RPMI8226 (cell line): ENCODE measurements at regions not wholly inside any gene's neighbourhood (a gene's known extent, or its start where the extent isn't known, plus 50 kb on each side); places are given as distances from the start of the nearest gene placed in this dataset.
"Not testable (repeated sequence)": the region's sequence is repeated elsewhere in the genome, so short reads cannot be mapped to it uniquely, and the experiment has no call there.

Experiments
- DNase-seq: peaks from one replicate; pipeline ENCODE4 v3.0.0-alpha.2; 2015

GRCh38 chr10:57472823-57473619 lies 794.7 kb downstream of the IPMK start:
- DNase-seq, result no peak

GRCh38 chr10:57468894-57469432 lies 798.7 kb downstream of the IPMK start:
- no peak for DNase-seq

DNA sequence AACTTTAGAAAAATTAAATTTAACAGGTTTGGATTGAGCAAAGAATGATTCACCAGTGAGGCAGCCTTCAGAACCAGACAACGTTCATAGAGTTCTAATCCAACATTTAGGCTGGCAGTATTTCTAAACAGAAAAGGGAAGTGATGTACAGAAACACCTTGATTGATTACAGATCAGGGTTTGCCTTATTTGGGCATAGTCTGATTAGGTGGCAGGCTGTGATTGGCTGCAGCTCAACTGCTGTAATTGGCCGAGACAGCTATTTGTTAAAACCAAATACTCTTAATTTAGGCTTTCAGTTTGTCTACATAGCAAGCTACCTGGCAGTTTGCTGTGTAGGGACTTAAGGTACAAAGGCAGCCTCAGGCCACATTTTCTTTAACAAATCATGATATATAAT lies 802.5 kb downstream of the IPMK start:
- DNase-seq, result no peak

- DNase-seq, result no peak
Observed at GRCh38 chr10:57460540-57460939, 807.2 kb downstream of the IPMK start.

DNA sequence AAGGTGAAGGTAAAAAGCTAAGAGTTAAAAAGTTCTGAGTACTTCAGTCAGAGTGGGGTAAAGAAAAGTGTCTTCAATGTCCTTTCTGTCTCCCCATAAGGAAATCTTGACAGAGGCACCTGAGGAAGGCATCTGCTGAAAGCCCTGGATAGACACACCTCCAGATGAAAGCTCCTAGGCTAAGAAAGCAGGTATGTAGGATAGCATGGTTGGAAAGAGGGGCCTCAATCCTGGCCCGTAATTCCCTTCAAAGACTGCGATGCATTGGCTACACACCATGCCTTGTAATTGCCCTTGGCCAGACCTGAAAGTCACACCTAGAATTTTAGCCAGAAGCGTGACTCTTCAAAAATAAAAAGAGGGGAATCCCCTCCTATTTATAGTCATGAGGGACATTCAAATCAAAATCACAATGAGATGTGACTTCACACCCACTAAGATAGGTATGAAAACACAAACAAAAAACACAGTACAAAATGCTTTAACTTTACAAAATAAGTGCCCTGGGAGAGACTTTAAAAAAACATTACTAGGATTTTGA lies 809.7 kb downstream of the IPMK start:
- no peak for DNase-seq

DNA sequence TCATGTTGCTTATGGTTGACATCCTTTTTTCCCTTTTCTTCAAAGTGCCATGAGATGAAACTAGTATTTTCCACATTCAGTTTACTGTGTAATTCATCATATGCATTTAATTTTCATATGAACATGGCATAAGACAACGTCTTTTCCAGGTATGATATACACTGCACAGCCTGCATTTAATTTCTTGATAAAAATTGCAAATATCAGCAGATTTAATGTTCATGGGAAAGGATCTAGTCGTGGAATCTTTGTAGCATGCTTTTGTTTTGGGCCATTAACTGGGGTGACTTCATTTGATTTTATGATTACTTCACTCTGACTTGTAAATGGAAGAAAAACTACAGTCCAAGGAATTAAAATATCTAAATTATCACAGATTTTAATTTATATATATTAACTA lies 837.3 kb downstream of the IPMK start:
- DNase-seq, result no peak

GRCh38 chr10:57420881-57421280 lies 846.8 kb downstream of the IPMK start:
- DNase-seq, result no peak

DNA sequence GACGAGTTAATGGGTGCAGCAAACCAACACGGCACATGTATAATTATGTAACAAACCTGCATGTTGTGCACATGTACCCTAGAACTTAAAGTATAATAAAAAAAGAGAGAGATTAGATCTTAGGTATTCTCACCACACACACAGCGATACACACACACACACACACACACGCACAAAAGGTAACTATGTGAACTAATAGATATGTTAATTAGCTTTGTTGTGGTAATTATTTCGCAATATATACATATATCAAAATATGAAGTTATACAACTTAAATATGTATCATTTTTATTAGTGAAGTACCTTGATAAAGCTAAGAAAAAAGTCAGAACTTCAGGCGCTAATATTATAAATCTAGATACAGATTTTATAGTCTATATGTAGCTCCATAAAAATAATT lies 849.2 kb downstream of the IPMK start:
- DNase-seq, result no peak

- no peak for DNase-seq
Observed at GRCh38 chr10:57395923-57396322, 871.8 kb downstream of the IPMK start.

DNA sequence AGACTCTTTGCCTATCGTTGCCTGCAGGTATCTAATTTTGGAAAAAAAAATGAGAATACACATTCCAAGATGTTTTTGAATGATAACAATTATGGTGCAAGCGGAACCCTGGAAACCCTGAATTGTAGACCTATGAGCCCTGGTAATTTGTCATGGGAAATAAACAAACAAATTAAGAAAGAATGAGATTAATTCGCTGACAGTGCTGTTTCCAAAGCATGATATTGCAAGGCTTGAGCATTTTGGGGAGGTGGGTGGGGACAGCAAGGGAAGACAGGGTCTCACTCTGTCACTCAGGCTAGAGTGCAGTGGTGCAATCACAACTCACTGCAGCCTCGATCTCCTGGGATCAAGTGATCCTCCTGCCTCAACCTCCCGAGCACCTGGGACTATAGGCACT lies 900.3 kb downstream of the IPMK start:
- no peak for DNase-seq

DNA sequence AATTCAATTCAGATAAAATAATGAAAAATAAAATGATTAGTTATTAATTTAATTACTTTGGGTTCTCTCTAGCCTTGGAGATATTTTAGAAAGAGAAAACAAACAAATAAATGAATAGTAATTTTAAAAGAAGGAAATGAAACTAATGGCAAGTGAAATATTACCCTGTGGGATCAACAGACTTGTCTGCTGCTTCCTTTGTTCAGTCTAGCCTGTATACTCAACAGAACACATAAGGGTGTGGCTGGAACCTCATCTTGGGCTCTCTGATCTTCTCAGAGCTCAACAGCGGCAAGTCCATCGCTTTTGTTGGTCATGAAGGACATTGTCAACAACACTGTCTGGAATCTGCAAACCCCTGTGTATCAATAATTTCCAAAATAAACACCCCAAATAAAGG lies 904.9 kb downstream of the IPMK start:
- no peak for DNase-seq

DNA sequence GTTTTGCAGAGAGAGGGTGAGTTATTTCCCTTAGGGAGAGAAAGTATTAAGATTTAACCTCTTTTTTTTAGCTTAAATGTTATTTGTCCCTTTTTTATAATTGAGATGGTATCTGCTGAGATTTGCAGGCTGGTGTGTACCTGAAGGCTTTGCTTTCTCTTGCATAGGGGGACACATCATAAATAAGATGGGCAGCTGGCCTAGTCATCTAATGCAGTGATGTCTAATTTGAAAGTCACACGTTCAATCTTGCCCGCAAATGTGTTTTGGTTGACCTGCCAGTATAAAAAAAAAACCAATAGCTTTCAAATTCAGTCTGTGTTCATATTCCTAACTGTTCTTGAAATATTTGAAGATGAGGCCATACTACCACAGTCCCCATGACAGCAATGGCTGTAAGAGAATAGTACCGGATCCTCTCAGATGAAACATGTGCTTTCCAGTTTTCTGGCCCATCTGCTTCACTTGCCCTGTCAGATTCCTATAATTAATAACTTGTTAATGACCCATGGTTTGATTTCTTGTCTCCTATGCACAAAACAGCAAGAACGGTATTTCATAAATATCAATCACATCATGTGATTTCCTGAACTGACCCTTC lies 914.2 kb downstream of the IPMK start:
- DNase-seq, result no peak

DNA sequence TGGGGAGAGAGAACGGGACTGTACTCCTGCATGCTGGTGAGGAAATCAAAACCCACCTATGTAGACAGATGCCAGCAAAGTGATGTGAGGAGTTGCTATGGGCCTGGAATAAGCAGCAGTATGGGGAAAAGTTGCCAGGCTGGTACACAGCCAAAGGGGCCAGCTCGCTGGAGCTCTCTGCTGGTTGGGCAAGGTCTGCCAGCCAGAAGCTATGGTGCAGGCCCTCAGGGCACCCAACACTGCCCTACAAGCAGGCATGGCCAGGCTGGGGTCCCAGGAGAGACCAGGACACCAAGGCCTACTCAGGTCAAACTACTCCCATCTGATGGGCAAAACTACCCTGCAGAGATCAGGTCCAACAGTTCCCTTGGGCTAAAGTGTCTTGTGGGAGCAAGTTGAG lies 916.6 kb downstream of the IPMK start:
- no peak for DNase-seq

DNA sequence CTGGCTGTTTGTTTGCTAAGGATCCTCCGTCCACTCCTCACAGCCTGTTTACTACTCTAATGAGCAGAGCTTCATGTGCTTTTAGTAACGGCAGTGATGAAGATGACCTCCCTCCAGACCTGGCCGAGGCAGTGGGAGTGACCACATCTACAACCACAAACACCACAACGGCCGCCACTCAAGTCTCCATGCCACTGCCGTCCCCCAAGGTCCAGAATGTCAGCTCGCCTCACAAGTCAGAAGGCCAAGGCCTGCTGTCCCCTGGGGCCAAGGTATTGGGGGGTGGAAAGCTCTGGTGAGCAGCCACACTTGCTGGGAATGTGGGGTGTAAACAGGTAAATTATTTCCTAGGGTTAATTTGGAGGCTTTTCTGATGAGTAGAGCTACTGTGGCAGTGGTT lies 926.4 kb downstream of the IPMK start:
- no peak for DNase-seq

- peak; percentile 20 for DNase-seq
Observed at GRCh38 chr10:57338823-57339558, 928.7 kb downstream of the IPMK start.

DNA sequence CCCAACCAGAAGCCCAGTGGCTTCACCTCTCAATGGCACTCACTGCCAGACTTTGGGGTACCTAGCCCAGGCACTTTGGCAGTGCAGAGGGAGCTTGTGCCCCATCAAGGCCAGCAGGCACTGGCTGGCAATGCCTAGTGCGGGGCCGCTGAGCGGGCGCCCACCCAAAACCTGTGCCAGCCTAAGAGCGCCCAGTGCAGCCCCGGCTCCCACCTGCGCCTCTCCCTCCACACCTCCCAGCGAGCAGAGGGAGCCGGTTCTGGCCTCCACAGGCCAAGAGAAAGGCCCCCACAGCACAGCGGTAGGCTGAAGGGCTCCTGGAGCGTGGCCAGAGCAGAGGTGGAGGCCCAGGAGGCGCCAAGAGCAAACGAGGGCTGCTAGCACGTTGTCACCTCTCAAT lies 930.8 kb downstream of the IPMK start:
- DNase-seq, result no peak

- no peak for DNase-seq
Observed at GRCh38 chr10:57336341-57336740, 931.4 kb downstream of the IPMK start.

DNA sequence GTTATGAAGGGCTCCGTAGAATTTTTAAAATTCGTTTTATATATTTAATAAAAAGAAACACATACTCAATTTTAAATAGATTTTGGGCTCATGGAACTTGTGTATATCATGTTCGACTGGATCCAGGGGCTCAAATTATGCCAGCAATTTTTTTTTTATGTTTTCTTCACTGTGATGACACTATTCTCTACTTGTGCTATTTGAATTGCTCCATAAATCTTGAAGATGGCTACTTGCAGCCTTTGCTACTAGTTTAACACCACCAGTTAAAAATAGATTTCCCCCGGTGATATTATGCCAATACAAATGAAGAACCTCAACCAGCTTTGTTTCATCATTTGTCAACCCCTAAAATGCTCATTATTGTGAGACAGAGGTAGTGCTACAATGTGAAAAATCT lies 933.2 kb downstream of the IPMK start:
- no peak for DNase-seq

GRCh38 chr10:57333880-57334279 lies 933.8 kb downstream of the IPMK start:
- DNase-seq, result no peak

GRCh38 chr10:57321400-57321854 lies 946.3 kb downstream of the IPMK start:
- DNase-seq, result not testable (repeated sequence)

DNA sequence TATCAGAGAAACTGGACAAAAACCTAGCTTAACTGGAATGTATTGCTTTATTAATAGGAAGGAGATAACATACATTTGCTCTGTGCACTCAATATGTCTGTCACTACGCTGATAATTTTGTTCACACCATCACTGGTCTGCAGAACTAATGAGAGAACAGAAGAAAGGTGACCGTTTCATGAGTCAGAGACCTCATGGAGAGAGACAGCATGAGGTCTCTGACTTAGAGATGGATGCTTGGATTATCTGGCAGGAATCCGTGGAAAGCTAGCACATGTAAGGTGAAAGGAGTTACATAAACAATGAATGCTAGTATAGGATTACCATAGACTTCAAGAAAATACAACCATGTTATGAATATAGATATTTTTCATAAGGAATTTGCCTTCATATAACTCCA lies 947.3 kb downstream of the IPMK start:
- no peak for DNase-seq

- no peak for DNase-seq
Observed at GRCh38 chr10:57314046-57314445, 953.0 kb upstream of the ZWINT start.

GRCh38 chr10:57303566-57303965 lies 942.5 kb upstream of the ZWINT start:
- no peak for DNase-seq
